Esophagus squamous epithelium (tissue), 4 donors: ENCODE measurements at regions not wholly inside any gene's neighbourhood (a gene's known extent, or its start where the extent isn't known, plus 50 kb on each side); places are given as distances from the start of the nearest gene placed in this dataset.

Experiments
- POLR2A ChIP-seq, 4 donors: fragments of 450-650 bp; IDR thresholded peaks; one replicate each; pipeline ENCODE4 v1.6.1; 2017; ENCODE audit warnings: antibody characterized with exemption in 4 of 4, mild to moderate bottlenecking in 4 of 4, moderate library complexity in 3 of 4
- TF ChIP-seq, protein P1 (sequence below), 6 experiments: fragments of 450-650 bp in 4 of 6; fragments of 200-600 bp in 2 of 6; sonication (generic) in 2 of 6; IDR thresholded peaks; one replicate each; pipeline ENCODE4 v1.5.1; 2016 to 2019; ENCODE audit warnings: antibody characterized with exemption in 6 of 6, mild to moderate bottlenecking in 4 of 6, moderate library complexity in 4 of 6

DNA sequence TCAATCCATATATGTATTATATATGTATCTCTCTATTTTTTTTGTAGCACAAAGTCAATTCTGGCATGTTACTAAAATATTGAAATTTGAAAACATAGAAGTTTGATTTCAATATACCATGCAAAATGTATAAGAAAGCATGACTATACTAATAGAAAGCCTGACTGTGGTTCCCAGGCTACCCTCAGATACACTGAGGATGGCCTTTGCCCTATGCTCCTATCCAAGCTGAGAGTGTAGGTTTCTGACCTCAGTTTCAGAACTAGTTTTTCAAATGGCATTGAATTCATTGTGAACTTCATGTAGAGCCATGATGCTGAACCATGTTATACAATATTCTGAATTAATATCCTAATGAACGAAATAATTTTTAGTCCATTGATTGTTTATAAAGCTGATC is 220.4 kb upstream of the IZUMO3 start:
- TF ChIP-seq, protein P1, sequence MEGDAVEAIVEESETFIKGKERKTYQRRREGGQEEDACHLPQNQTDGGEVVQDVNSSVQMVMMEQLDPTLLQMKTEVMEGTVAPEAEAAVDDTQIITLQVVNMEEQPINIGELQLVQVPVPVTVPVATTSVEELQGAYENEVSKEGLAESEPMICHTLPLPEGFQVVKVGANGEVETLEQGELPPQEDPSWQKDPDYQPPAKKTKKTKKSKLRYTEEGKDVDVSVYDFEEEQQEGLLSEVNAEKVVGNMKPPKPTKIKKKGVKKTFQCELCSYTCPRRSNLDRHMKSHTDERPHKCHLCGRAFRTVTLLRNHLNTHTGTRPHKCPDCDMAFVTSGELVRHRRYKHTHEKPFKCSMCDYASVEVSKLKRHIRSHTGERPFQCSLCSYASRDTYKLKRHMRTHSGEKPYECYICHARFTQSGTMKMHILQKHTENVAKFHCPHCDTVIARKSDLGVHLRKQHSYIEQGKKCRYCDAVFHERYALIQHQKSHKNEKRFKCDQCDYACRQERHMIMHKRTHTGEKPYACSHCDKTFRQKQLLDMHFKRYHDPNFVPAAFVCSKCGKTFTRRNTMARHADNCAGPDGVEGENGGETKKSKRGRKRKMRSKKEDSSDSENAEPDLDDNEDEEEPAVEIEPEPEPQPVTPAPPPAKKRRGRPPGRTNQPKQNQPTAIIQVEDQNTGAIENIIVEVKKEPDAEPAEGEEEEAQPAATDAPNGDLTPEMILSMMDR (IDR thresholded peaks at IDR 0.05), result no peak
- TF ChIP-seq POLR2A (IDR thresholded peaks at IDR 0.05), result no peak
